NT2/D1 (cell line): ENCODE measurements at regions not wholly inside any gene's neighbourhood (a gene's known extent, or its start where the extent isn't known, plus 50 kb on each side); places are given as distances from the start of the nearest gene placed in this dataset.

Experiments
- DNase-seq: peaks from one replicate; pipeline ENCODE4 v3.0.0-alpha.2; 2011; ENCODE audit warnings: low read depth, low spot score
- H3K27me3 ChIP-seq: 2 replicates; pipeline ENCODE4 v1.6.0; 2011; ENCODE audit warnings: mild to moderate bottlenecking; ENCODE audit not compliant: insufficient read length, insufficient read depth
- H3K36me3 ChIP-seq: 2 replicates; pipeline ENCODE4 v1.6.1; 2011; ENCODE audit warnings: mild to moderate bottlenecking, low read length, mixed read lengths; ENCODE audit not compliant: insufficient read depth, insufficient read length
- H3K4me1 ChIP-seq: 2 replicates; pipeline ENCODE4 v1.5.1; 2011; ENCODE audit not compliant: insufficient read depth, insufficient read length
- H3K4me3 ChIP-seq: 2 replicates; pipeline ENCODE4 v1.5.1; 2011; ENCODE audit warnings: low read depth; ENCODE audit not compliant: insufficient read length
- H3K9ac ChIP-seq: 2 replicates; pipeline ENCODE4 v1.6.0; 2011; ENCODE audit warnings: low read depth; ENCODE audit not compliant: insufficient read length
- H3K9me3 ChIP-seq: 2 replicates; pipeline ENCODE4 v1.5.1; 2011; ENCODE audit warnings: mild to moderate bottlenecking, low read length; ENCODE audit not compliant: insufficient read depth
- SUZ12 ChIP-seq: IDR thresholded peaks from 2 replicates; pipeline ENCODE4 v1.6.1; 2011; ENCODE audit not compliant: insufficient read length, insufficient read depth; ENCODE audit errors: extremely low read depth
- YY1 ChIP-seq: IDR thresholded peaks from 2 replicates; pipeline ENCODE4 v1.6.1; 2011; ENCODE audit not compliant: insufficient read length, insufficient read depth
- ZNF274 ChIP-seq: IDR thresholded peaks from 2 replicates; pipeline ENCODE4 v1.6.1; 2011; ENCODE audit warnings: mild to moderate bottlenecking, low read depth, low read length

- H3K4me3 ChIP-seq: no peak overlapping the region
- no peak for DNase-seq
These were observed 494.1 kb downstream of the ZNF385D start for GRCh38 chr3:21256932-21257331.

GRCh38 chr3:21238661-21239060 is 512.3 kb downstream of the ZNF385D start:
- TF ChIP-seq SUZ12 (no peak), ZNF274 (no peak), YY1 (no peak)
- no peaks in the 10 kb centered on the region for H3K27me3 ChIP-seq
- DNase-seq: no peak
- no peak overlapping the region for H3K4me3 ChIP-seq
- no peak overlapping the region for H3K9ac ChIP-seq
- H3K9me3 ChIP-seq: no peaks in the 10 kb centered on the region
- no peaks in the 10 kb centered on the region for H3K4me1 ChIP-seq
- H3K36me3 ChIP-seq: no peaks in the 10 kb centered on the region

More at GRCh38 chr3:21256932-21257331, 494.1 kb downstream of the ZNF385D start:
- no peak for TF ChIP-seq ZNF274
- no peak for TF ChIP-seq SUZ12
- no peak for TF ChIP-seq YY1
- Histone ChIP-seq H3K4me1 (no peaks in the 10 kb centered on the region), H3K9me3 (peaks cover 9% of the 10 kb centered on the region; the same call in 1 of the 2 replicates), H3K27me3 (no peaks in the 10 kb centered on the region), H3K36me3 (no peaks in the 10 kb centered on the region), H3K9ac (no peak overlapping the region)

GRCh38 chr3:21237638-21238037 is 513.4 kb downstream of the ZNF385D start:
- H3K9me3 ChIP-seq: no peaks in the 10 kb centered on the region
- H3K36me3 ChIP-seq: no peaks in the 10 kb centered on the region
- TF ChIP-seq SUZ12 (no peak), ZNF274 (no peak), YY1 (no peak)
- H3K27me3 ChIP-seq: no peaks in the 10 kb centered on the region
- no peaks in the 10 kb centered on the region for H3K4me1 ChIP-seq
- DNase-seq: no peak
- H3K9ac ChIP-seq: no peak overlapping the region
- H3K4me3 ChIP-seq: no peak overlapping the region

- Histone ChIP-seq H3K9me3 (no peaks in the 10 kb centered on the region), H3K4me3 (no peak overlapping the region), H3K27me3 (no peaks in the 10 kb centered on the region), H3K36me3 (no peaks in the 10 kb centered on the region), H3K4me1 (no peaks in the 10 kb centered on the region), H3K9ac (no peak overlapping the region)
- no peak for DNase-seq
- no peak for TF ChIP-seq YY1
- no peak for TF ChIP-seq ZNF274
- no peak for TF ChIP-seq SUZ12
These were observed 515.5 kb downstream of the ZNF385D start for GRCh38 chr3:21235491-21235890.

- DNase-seq: no peak
- Histone ChIP-seq H3K9ac (no peak overlapping the region), H3K4me1 (no peaks in the 10 kb centered on the region), H3K36me3 (no peaks in the 10 kb centered on the region), H3K27me3 (no peaks in the 10 kb centered on the region), H3K9me3 (no peaks in the 10 kb centered on the region), H3K4me3 (no peak overlapping the region)
- no peak for TF ChIP-seq ZNF274
- no peak for TF ChIP-seq YY1
- TF ChIP-seq SUZ12: no peak
These were observed 516.1 kb downstream of the ZNF385D start for GRCh38 chr3:21234933-21235332.

GRCh38 chr3:21229426-21230135 is 521.4 kb downstream of the ZNF385D start:
- Histone ChIP-seq H3K27me3 (no peaks in the 10 kb centered on the region), H3K4me1 (no peaks in the 10 kb centered on the region), H3K4me3 (no peak overlapping the region), H3K9ac (no peak overlapping the region), H3K9me3 (no peaks in the 10 kb centered on the region), H3K36me3 (no peaks in the 10 kb centered on the region)
- no peak for DNase-seq
- TF ChIP-seq YY1 (no peak), ZNF274 (no peak), SUZ12 (no peak)

GRCh38 chr3:21226086-21226485 is 524.9 kb downstream of the ZNF385D start:
- Histone ChIP-seq H3K4me1 (no peaks in the 10 kb centered on the region), H3K36me3 (no peaks in the 10 kb centered on the region), H3K27me3 (no peaks in the 10 kb centered on the region), H3K4me3 (no peak overlapping the region), H3K9me3 (no peaks in the 10 kb centered on the region), H3K9ac (no peak overlapping the region)
- DNase-seq: no peak
- TF ChIP-seq YY1 (no peak), ZNF274 (no peak), SUZ12 (no peak)

- DNase-seq: no peak
- no peak overlapping the region for H3K9ac ChIP-seq
- TF ChIP-seq YY1 (no peak), SUZ12 (no peak), ZNF274 (no peak)
- H3K4me3 ChIP-seq: no peak overlapping the region
- H3K9me3 ChIP-seq: no peaks in the 10 kb centered on the region; the same call in 1 of the 2 replicates
- no peaks in the 10 kb centered on the region for H3K36me3 ChIP-seq
- no peaks in the 10 kb centered on the region for H3K27me3 ChIP-seq
- H3K4me1 ChIP-seq: no peaks in the 10 kb centered on the region
These were observed 530.1 kb downstream of the ZNF385D start for GRCh38 chr3:21220944-21221343.
